ENCODE measurements at regions not wholly inside any gene's neighbourhood (a gene's known extent, or its start where the extent isn't known, plus 50 kb on each side); places are given as distances from the start of the nearest gene placed in this dataset.

GRCh38 chr5:125826214-125826613 lies 597.0 kb upstream of the GRAMD2B start:
- H3K4me3 ChIP-seq (ENCODE audit: low read depth, poor library complexity, severe bottlenecking), result no peak overlapping the region
- no peak for TF ChIP-seq CTCF (IDR thresholded peaks at IDR 0.05)
- TF ChIP-seq POLR2A (IDR thresholded peaks at IDR 0.05), result no peak
- intact Hi-C loops (cut with DNase I; ENCODE audit: low total_unique reads), result no loop called here
- DNase-seq (ENCODE audit: low spot score in 2 of 2), result no peak

GRCh38 chr5:125829349-125829748 lies 593.9 kb upstream of the GRAMD2B start:
- no peak for TF ChIP-seq CTCF (IDR thresholded peaks at IDR 0.05)
- no peak for TF ChIP-seq POLR2A (IDR thresholded peaks at IDR 0.05)
- intact Hi-C loops (cut with DNase I; ENCODE audit: low total_unique reads), result no loop called here
- no peak for DNase-seq (ENCODE audit: low spot score in 2 of 2)
- 81 to 86% methylated on average over 4 of the region's 4 CpGs for WGBS, 2 donors
- no peak overlapping the region for H3K4me3 ChIP-seq (ENCODE audit: low read depth, poor library complexity, severe bottlenecking)

- 45 to 47% methylated on average over 2 of the region's 2 CpGs for WGBS, 2 donors
- H3K4me3 ChIP-seq (ENCODE audit: low read depth, poor library complexity, severe bottlenecking), result no peak overlapping the region
- TF ChIP-seq CTCF (IDR thresholded peaks at IDR 0.05) (no peak), POLR2A (IDR thresholded peaks at IDR 0.05) (no peak)
- intact Hi-C loops (cut with DNase I; ENCODE audit: low total_unique reads), result no loop called here
- DNase-seq (ENCODE audit: low spot score in 2 of 2), result no peak
Measured at GRCh38 chr5:125833398-125833797, 589.8 kb upstream of the GRAMD2B start.

- WGBS, 2 donors, result 80 to 91% methylated on average over 10 of the region's 10 CpGs
- no peak for DNase-seq (ENCODE audit: low spot score in 2 of 2)
- TF ChIP-seq POLR2A (IDR thresholded peaks at IDR 0.05) (no peak), CTCF (IDR thresholded peaks at IDR 0.05) (no peak)
- no peak overlapping the region for H3K4me3 ChIP-seq (ENCODE audit: low read depth, poor library complexity, severe bottlenecking)
- intact Hi-C loops (cut with DNase I; ENCODE audit: low total_unique reads), result no loop called here
Measured at GRCh38 chr5:125834438-125835115, 588.6 kb upstream of the GRAMD2B start.

GRCh38 chr5:125835293-125836172 lies 587.7 kb upstream of the GRAMD2B start:
- no peak overlapping the region for H3K4me3 ChIP-seq (ENCODE audit: low read depth, poor library complexity, severe bottlenecking)
- DNase-seq (ENCODE audit: low spot score in 2 of 2), result no peak
- intact Hi-C loops (cut with DNase I; ENCODE audit: low total_unique reads), result no loop called here
- TF ChIP-seq POLR2A (IDR thresholded peaks at IDR 0.05) (no peak), CTCF (IDR thresholded peaks at IDR 0.05) (no peak)
- 33 to 45% methylated on average over 11 of the region's 11 CpGs for WGBS, 2 donors

Data from lower leg skin (tissue), 4 donors.